Effector memory CD8-positive, alpha-beta T cell (primary cell): ENCODE measurements at regions not wholly inside any gene's neighbourhood (a gene's known extent, or its start where the extent isn't known, plus 50 kb on each side); places are given as distances from the start of the nearest gene placed in this dataset.

Experiments used
- ATAC-seq: fragments of 150-1000 bp; cut with Tn5 transposase; replicated peaks from 2 replicates; pipeline ENCODE4 v1.10.0; 2021; ENCODE audit warnings: mild to moderate bottlenecking, moderate library complexity
- DNase-seq, 3 experiments: peaks; one replicate each; pipeline ENCODE4 v3.0.0; 2021
- H3K27ac Mint-ChIP-seq, 2 donors: one replicate each; pipeline ENCODE4 v1.8.0; 2022; ENCODE audit warnings: mild to moderate bottlenecking in 2 of 2, mixed read lengths in 2 of 2, moderate library complexity in 2 of 2
- H3K27me3 Mint-ChIP-seq, 2 donors: one replicate each; pipeline ENCODE4 v1.8.0; 2022; ENCODE audit warnings: mixed read lengths in 2 of 2
- H3K36me3 Mint-ChIP-seq: one replicate; pipeline ENCODE4 v1.8.0; 2022; ENCODE audit warnings: mild to moderate bottlenecking, moderate library complexity, mixed read lengths; ENCODE audit not compliant: insufficient read depth
- H3K4me1 Mint-ChIP-seq, 2 donors: one replicate each; pipeline ENCODE4 v1.8.0; 2022; ENCODE audit warnings: low read depth in 2 of 2, mixed read lengths in 2 of 2
- H3K4me3 Mint-ChIP-seq, 2 donors: one replicate each; pipeline ENCODE4 v1.8.0; 2022; ENCODE audit warnings: mild to moderate bottlenecking in 2 of 2, mixed read lengths in 2 of 2, moderate library complexity in 2 of 2
- H3K9me3 Mint-ChIP-seq, 2 donors: one replicate each; pipeline ENCODE4 v1.8.0; 2022; ENCODE audit warnings: mixed read lengths in 2 of 2

- Mint-ChIP-seq H3K4me1 (no peaks in the 10 kb centered on the region), H3K27me3 (no peaks in the 10 kb centered on the region), H3K9me3 (peaks cover 0 to 1% of the 10 kb centered on the region in 2 donors), H3K27ac (no peak overlapping the region), H3K4me3 (no peak overlapping the region), H3K36me3 (peaks cover 3% of the 10 kb centered on the region)
- ATAC-seq (no peak), DNase-seq (no peak)
Measured at GRCh38 chr6:102517506-102517905, 1124.0 kb downstream of the GRIK2 start.

GRCh38 chr6:102501615-102502014, 1108.1 kb downstream of the GRIK2 start:
- peaks cover 4% of the 10 kb centered on the region for H3K36me3 Mint-ChIP-seq
- H3K27me3 Mint-ChIP-seq = no peaks in the 10 kb centered on the region
- DNase-seq = no peak
- ATAC-seq = no peak
- no peak overlapping the region for H3K27ac Mint-ChIP-seq
- no peaks in the 10 kb centered on the region for H3K4me1 Mint-ChIP-seq
- peaks cover 5 to 7% of the 10 kb centered on the region in 2 donors for H3K9me3 Mint-ChIP-seq
- H3K4me3 Mint-ChIP-seq = no peak overlapping the region

DNA sequence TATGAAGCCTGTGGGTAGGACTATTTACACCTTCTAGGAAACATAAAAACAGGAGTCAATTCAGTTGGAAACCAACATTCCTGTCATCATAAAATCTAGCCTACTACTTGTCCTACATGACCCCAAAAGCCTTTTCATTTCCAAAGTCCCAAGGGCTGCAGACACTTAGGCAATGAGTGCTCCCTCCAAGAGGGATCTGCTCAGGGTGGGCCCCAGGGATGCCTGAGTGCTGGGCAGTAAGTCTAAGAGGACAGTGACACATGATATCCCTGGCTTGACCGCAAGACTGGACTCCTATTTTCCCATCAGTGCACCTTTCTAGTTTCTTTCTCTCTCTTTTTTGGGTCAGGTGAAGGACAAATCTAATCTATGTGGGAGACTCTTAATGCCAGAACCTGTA, 1101.3 kb downstream of the GRIK2 start:
- DNase-seq (no peak), ATAC-seq (no peak)
- Mint-ChIP-seq H3K27ac (no peak overlapping the region), H3K4me1 (no peaks in the 10 kb centered on the region), H3K9me3 (peaks cover 17 to 20% of the 10 kb centered on the region in 2 donors), H3K27me3 (no peaks in the 10 kb centered on the region), H3K36me3 (no peaks in the 10 kb centered on the region), H3K4me3 (no peak overlapping the region)

GRCh38 chr6:102493485-102493884, 1100.0 kb downstream of the GRIK2 start:
- Mint-ChIP-seq H3K36me3 (no peaks in the 10 kb centered on the region), H3K9me3 (peaks cover 22 to 26% of the 10 kb centered on the region in 2 donors), H3K27ac (no peak overlapping the region), H3K27me3 (no peaks in the 10 kb centered on the region), H3K4me3 (no peak overlapping the region), H3K4me1 (no peaks in the 10 kb centered on the region)
- DNase-seq (no peak), ATAC-seq (no peak)

DNA sequence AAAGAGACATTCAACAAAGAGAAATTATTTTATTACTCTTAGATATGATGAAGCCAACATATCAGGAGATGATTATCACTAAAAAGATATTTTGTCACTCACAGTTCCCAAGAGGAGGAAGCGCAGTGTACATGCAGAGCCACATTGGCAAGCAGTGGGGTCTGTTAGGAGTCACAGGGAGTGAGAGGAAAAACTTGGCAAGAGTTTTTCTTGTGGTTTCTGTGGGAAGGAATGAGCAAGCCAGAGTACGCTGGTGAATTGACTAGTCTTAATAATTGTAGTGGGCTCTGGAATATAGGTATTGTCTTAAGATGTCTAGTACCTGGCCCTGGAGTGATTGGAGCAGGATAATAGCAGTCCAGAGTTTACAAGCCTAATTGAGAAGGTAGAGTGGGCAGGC, 1095.2 kb downstream of the GRIK2 start:
- DNase-seq = no peak
- no peak for ATAC-seq
- H3K27ac Mint-ChIP-seq = no peak overlapping the region
- H3K9me3 Mint-ChIP-seq = peaks cover 10 to 15% of the 10 kb centered on the region in 2 donors
- H3K4me1 Mint-ChIP-seq = no peaks in the 10 kb centered on the region
- H3K27me3 Mint-ChIP-seq = no peaks in the 10 kb centered on the region
- H3K4me3 Mint-ChIP-seq = no peak overlapping the region
- no peaks in the 10 kb centered on the region for H3K36me3 Mint-ChIP-seq

DNA sequence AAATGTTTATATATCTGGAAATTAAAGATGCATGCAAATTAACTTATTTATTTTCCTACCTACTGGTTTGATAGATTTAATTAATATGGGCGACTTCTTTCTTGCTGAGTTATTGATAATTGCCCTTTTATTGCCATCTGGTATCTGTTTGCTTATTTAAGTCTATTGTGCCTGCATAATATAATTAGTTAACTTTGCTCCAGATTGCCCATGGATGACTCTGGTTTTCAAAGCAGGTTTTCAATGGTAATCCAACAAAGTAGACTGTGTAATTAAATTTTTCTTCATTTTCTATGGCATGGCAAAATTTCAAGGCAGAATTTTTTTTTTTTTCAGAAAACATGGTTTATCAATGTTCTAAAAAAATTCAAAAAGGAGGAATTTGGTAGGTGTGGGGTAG, 1092.0 kb downstream of the GRIK2 start:
- Mint-ChIP-seq H3K9me3 (peaks cover 10 to 20% of the 10 kb centered on the region in 2 donors), H3K36me3 (no peaks in the 10 kb centered on the region), H3K4me3 (no peak overlapping the region), H3K4me1 (no peaks in the 10 kb centered on the region), H3K27me3 (no peaks in the 10 kb centered on the region), H3K27ac (no peak overlapping the region)
- DNase-seq (no peak), ATAC-seq (no peak)

DNA sequence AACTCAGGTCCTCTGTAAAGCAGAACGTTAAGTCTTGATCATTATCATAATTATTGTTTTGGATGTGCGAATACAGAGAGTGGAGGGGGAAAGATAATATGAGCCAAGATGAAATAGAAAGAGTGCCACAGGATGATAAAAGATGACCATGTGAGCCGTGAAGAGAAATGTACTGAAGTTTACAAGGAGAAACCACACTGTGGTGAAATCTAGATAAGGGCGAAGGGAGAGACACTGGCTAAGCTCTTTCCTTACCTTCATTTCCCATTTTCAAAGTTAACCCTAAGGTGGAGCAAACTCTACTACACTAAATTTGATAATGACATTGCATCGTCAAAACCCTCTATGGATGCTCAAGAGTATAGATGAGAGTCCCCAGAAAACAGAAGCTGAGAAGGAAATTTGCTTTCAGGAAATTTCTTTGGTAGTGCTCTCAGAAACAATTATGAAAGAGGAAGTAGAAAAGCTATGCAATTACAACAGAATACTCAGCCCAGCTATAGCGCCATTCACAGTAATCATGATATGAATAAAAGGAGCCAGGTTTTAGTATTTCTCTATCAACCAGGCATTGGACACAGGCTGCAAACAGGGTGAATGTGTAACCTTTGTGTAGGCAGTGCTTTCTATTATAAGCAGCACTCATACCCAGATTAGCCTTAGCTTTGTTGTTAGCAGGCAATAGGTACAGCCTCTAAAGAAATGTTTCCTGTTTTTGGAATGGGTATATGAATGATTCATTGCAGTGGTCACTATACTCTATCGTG, 1080.7 kb downstream of the GRIK2 start:
- Mint-ChIP-seq H3K27me3 (no peaks in the 10 kb centered on the region), H3K27ac (no peak overlapping the region), H3K4me3 (no peak overlapping the region), H3K4me1 (no peaks in the 10 kb centered on the region), H3K36me3 (no peaks in the 10 kb centered on the region), H3K9me3 (peaks cover 5 to 11% of the 10 kb centered on the region in 2 donors)
- ATAC-seq (no peak), DNase-seq (no peak)

GRCh38 chr6:102458990-102459389, 1065.5 kb downstream of the GRIK2 start:
- H3K4me3 Mint-ChIP-seq = no peak overlapping the region
- H3K27me3 Mint-ChIP-seq = no peaks in the 10 kb centered on the region
- ATAC-seq (no peak), DNase-seq (no peak)
- H3K4me1 Mint-ChIP-seq = no peaks in the 10 kb centered on the region
- no peaks in the 10 kb centered on the region for H3K36me3 Mint-ChIP-seq
- H3K27ac Mint-ChIP-seq = no peak overlapping the region
- H3K9me3 Mint-ChIP-seq = peaks cover 0 to 3% of the 10 kb centered on the region in 2 donors

- no peak overlapping the region for H3K27ac Mint-ChIP-seq
- DNase-seq (no peak), ATAC-seq (no peak)
- no peaks in the 10 kb centered on the region for H3K27me3 Mint-ChIP-seq
- H3K4me1 Mint-ChIP-seq = no peaks in the 10 kb centered on the region
- no peaks in the 10 kb centered on the region for H3K36me3 Mint-ChIP-seq
- H3K9me3 Mint-ChIP-seq = peaks cover 0 to 8% of the 10 kb centered on the region in 2 donors
- H3K4me3 Mint-ChIP-seq = no peak overlapping the region
Measured at GRCh38 chr6:102438171-102438570, 1044.7 kb downstream of the GRIK2 start.

GRCh38 chr6:102417368-102417998, 1024.0 kb downstream of the GRIK2 start:
- H3K36me3 Mint-ChIP-seq = no peaks in the 10 kb centered on the region
- no peak overlapping the region for H3K27ac Mint-ChIP-seq
- no peaks in the 10 kb centered on the region for H3K4me1 Mint-ChIP-seq
- ATAC-seq = no peak
- H3K27me3 Mint-ChIP-seq = no peaks in the 10 kb centered on the region
- H3K4me3 Mint-ChIP-seq = no peak overlapping the region
- DNase-seq = no peak
- peaks cover 8 to 12% of the 10 kb centered on the region in 2 donors for H3K9me3 Mint-ChIP-seq

DNA sequence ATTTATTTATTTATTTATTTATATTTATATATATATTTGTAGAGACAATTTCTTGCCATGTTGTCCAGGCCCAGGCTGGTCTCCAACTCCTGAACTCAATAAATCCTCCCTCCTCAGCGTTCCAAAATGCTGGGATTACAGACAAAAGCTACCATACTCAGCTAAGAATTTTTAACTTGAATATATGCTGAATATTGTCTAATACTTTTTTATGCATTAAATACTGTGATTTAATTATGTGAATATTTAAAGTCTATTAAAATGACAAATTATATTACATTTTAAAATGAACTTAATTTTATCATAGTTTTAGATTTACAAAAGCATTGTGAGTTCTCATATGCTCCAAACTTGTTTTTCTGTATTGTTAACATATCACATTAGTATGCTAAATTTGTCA, 1022.4 kb downstream of the GRIK2 start:
- DNase-seq (no peak), ATAC-seq (no peak)
- H3K36me3 Mint-ChIP-seq = no peaks in the 10 kb centered on the region
- H3K9me3 Mint-ChIP-seq = peaks cover 8 to 9% of the 10 kb centered on the region in 2 donors
- no peaks in the 10 kb centered on the region for H3K4me1 Mint-ChIP-seq
- no peak overlapping the region for H3K4me3 Mint-ChIP-seq
- H3K27me3 Mint-ChIP-seq = no peaks in the 10 kb centered on the region
- H3K27ac Mint-ChIP-seq = no peak overlapping the region

DNA sequence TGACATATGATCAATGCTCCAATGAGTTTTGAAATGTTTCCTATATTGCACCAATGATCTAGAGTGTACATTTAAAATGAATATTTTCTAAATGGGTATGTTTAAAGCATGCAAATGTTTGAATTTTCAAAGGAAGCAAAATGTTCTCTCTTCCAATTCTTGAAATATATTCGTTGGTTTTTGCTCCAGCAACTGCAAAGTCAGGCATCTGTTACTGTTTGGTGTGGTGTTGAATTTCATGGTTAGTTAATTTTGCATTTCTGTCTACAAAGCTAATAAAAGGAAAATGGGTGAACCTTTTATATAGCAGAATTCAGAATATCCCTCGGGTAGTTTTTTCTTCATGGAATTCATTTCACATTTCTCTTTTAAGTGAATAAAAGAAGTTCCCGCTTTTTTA, 1018.3 kb downstream of the GRIK2 start:
- Mint-ChIP-seq H3K4me3 (no peak overlapping the region), H3K4me1 (no peaks in the 10 kb centered on the region), H3K36me3 (no peaks in the 10 kb centered on the region), H3K9me3 (peaks cover 0 to 3% of the 10 kb centered on the region in 2 donors), H3K27ac (no peak overlapping the region), H3K27me3 (no peaks in the 10 kb centered on the region)
- no peak for ATAC-seq
- DNase-seq = no peak

DNA sequence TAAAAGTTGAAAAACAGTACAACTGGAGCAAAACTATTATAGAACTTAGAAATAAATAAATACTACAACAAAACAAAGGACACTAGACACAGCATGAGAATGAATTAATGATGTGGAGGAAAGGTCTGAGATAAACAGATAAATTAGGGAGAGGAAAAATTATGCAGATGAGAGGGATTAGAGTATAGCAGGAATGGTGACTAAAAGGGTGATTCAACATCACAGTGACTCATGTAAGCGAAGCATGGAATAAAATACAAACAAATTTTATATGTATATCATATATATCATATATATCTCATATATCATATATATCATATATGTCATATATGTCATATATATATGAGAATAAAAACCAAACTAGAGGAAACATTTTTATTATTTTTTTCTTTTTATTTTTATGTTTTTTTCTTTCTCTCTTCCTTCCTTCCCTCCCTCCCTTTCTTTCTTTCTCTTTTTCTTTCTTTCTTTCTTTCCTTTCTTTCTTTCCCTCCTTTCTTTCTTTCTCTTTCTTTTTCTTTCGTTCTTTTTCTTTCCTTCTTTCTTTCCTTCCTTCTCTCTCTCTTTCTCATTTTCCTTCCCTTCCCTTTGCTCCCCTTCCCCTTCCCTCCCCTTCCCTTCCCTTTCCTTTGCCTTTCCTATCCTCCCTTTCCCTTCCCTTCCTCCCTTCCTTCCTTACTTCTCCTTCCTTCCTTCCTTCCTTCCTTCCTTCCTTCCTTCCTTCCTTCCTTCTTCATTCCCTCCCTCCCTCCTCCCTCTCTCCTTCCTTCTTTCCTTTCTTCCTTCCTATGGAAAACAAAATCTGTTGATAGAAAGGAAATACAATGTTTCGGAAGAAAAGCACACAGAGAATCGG, 1014.6 kb downstream of the GRIK2 start:
- H3K36me3 Mint-ChIP-seq = no peaks in the 10 kb centered on the region
- DNase-seq (no peak), ATAC-seq (no peak)
- peaks cover 0 to 5% of the 10 kb centered on the region in 2 donors for H3K9me3 Mint-ChIP-seq
- H3K27me3 Mint-ChIP-seq = no peaks in the 10 kb centered on the region
- no peaks in the 10 kb centered on the region for H3K4me1 Mint-ChIP-seq
- H3K4me3 Mint-ChIP-seq = no peak overlapping the region
- no peak overlapping the region for H3K27ac Mint-ChIP-seq
